ENCODE measurements at regions not wholly inside any gene's neighbourhood (a gene's known extent, or its start where the extent isn't known, plus 50 kb on each side); places are given as distances from the start of the nearest gene placed in this dataset.

- TF ChIP-seq CTCF (IDR thresholded peaks at IDR 0.05) (no peak), POLR2A (IDR thresholded peaks at IDR 0.05) (no peak), EP300 (IDR thresholded peaks at IDR 0.05) (no peak)
These were observed 214.4 kb downstream of the TLE3 start for GRCh38 chr15:69883306-69883705.
